ENCODE measurements at regions not wholly inside any gene's neighbourhood (a gene's known extent, or its start where the extent isn't known, plus 50 kb on each side); places are given as distances from the start of the nearest gene placed in this dataset.

DNA sequence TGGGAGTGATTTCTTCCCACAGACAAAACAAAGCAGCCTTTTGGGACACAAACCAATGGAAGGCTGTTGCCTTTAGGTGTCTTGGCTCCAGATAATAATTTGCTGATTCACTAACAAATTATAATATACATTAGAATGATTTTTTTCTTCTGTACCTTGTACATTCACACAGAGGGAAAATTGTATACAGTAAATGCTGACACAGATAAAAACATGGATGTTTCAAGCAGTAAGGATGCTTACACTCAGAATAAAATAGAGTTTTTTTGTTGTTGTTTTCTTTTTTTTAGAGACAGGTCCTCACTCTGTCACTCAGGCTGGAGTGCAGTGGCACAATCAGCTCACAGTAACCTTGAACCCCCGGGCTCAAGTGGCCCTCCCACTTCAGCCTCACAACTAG is 109.2 kb upstream of the TRPC6 start:
- no peak for TF ChIP-seq U2AF1 (optimal IDR thresholded peaks at IDR 0.05; ENCODE audit: low read depth, low read length)
- no peak for TF ChIP-seq ZBTB8A (IDR thresholded peaks at IDR 0.05; ENCODE audit: partially characterized antibody)
- peak; percentile 38; the same call in 1 of the 2 replicates for TF ChIP-seq C11orf30 (IDR thresholded peaks at IDR 0.05; ENCODE audit: low read depth)
- TF ChIP-seq, protein P1, sequence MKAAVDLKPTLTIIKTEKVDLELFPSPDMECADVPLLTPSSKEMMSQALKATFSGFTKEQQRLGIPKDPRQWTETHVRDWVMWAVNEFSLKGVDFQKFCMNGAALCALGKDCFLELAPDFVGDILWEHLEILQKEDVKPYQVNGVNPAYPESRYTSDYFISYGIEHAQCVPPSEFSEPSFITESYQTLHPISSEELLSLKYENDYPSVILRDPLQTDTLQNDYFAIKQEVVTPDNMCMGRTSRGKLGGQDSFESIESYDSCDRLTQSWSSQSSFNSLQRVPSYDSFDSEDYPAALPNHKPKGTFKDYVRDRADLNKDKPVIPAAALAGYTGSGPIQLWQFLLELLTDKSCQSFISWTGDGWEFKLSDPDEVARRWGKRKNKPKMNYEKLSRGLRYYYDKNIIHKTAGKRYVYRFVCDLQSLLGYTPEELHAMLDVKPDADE (conservative IDR thresholded peaks at IDR 0.05; ENCODE audit: control insufficient read depth, low read depth, low read length): no peak
- peak; percentile 36 for TF ChIP-seq MAFG (tag; conservative IDR thresholded peaks at IDR 0.05)
- no peak for TF ChIP-seq DACH1 (IDR thresholded peaks at IDR 0.05; ENCODE audit: partially characterized antibody)
- no peak for TF ChIP-seq RCOR1 (IDR thresholded peaks at IDR 0.05; ENCODE audit: borderline replicate concordance in 1 of 2, low read depth in 2 of 2, low read length in 2 of 2)
- no peak for TF ChIP-seq AFF1 (IDR thresholded peaks at IDR 0.05; ENCODE audit: low read depth in 1 of 2, partially characterized antibody in 2 of 2)
- TF ChIP-seq ZNF165 (CRISPR knock-in tag; IDR thresholded peaks at IDR 0.05; ENCODE audit: borderline replicate concordance): no peak
- TF ChIP-seq TRIM24 (IDR thresholded peaks at IDR 0.05): no peak
- TF ChIP-seq FOXK2 (conservative IDR thresholded peaks at IDR 0.05 in 1 of 2, IDR thresholded peaks at IDR 0.05 in 1 of 2; ENCODE audit: low read depth in 2 of 2): no peak
- peak; percentile 58; the same call in 1 of the 2 replicates for TF ChIP-seq ZNF316 (IDR thresholded peaks at IDR 0.05)
- peak; percentile 48 for TF ChIP-seq MAFF (IDR thresholded peaks at IDR 0.05; ENCODE audit: low read length)
- no peak for TF ChIP-seq ZNF717 (CRISPR knock-in tag; IDR thresholded peaks at IDR 0.05)
- no peak for TF ChIP-seq KHSRP (IDR thresholded peaks at IDR 0.05)
- 0 out of 2 replicates have a peak, but pooled peaks have one; percentile 32 for TF ChIP-seq MAFK (IDR thresholded peaks at IDR 0.05; ENCODE audit: low read length)
- ATAC-seq: no peak
- POLR2A ChIA-PET: no interaction called here
- Histone ChIP-seq H3K9me3 (replicated peaks; ENCODE audit: control insufficient read depth, insufficient read depth, low read depth, low read length) (no peaks in the 10 kb centered on the region), H3K27me3 (ENCODE audit: control insufficient read depth in 2 of 2, insufficient read depth in 2 of 2, low read length in 2 of 2) (no peaks in the 10 kb centered on the region), H3K4me1 (replicated peaks in 1 of 2; ENCODE audit: control insufficient read depth in 2 of 2, insufficient read depth in 2 of 2, low read length in 2 of 2) (no peaks in the 10 kb centered on the region), H3K4me3 (no peak overlapping the region), H3K4me2 (ENCODE audit: insufficient read depth, low read length) (no peak overlapping the region), H2AFZ (ENCODE audit: low read depth, low read length) (no peak overlapping the region), H3K36me3 (ENCODE audit: control insufficient read depth, insufficient read depth, low read length) (no peaks in the 10 kb centered on the region), H3K27ac (ENCODE audit: extremely low read depth, low read depth, low read length) (no peak overlapping the region), H4K20me1 (replicated peaks; ENCODE audit: control insufficient read depth, insufficient read depth, low read length) (no peaks in the 10 kb centered on the region), H3K9me1 (ENCODE audit: control insufficient read depth, insufficient read depth, low read length) (no peaks in the 10 kb centered on the region), H3K9ac (ENCODE audit: insufficient read depth in 1 of 2, low read depth in 2 of 2, low read length in 2 of 2) (no peak overlapping the region), H3K79me2 (ENCODE audit: control insufficient read depth, insufficient read depth, low read length) (no peaks in the 10 kb centered on the region)
- CTCF ChIA-PET (ENCODE audit: low intra/inter-chr PET ratio): no interaction called here
- 0% methylated on average over 1 of the region's 1 CpG for WGBS (ENCODE audit: insufficient coverage, low coverage, missing lambda C conversion rate)
- in situ Hi-C loops (cut with MboI): no loop called here
- no peak for DNase-seq (ENCODE audit: extremely low read depth in 1 of 4, low spot score in 3 of 4)
- no peak for FAIRE-seq
- no TSS peak for BruUV-seq (replicated peaks)
- intact Hi-C loops (cut with micrococcal nuclease): no loop called here

Measured in K562 (cell line).